ENCODE measurements at regions not wholly inside any gene's neighbourhood (a gene's known extent, or its start where the extent isn't known, plus 50 kb on each side); places are given as distances from the start of the nearest gene placed in this dataset.

- TF ChIP-seq POLR2AphosphoS5 (IDR thresholded peaks at IDR 0.05) (no peak), POLR2A (IDR thresholded peaks at IDR 0.05) (no peak), CTCF (IDR thresholded peaks at IDR 0.05 in 8 of 11, conservative IDR thresholded peaks at IDR 0.05 in 3 of 11) (no peak)
- DNase-seq: peak; percentile 53
Measured at GRCh38 chr22:49354516-49355210, 473.0 kb downstream of the BRD1 start.

GRCh38 chr22:49353235-49353634 lies 474.4 kb downstream of the BRD1 start:
- intact Hi-C loops (cut with DNase I; ENCODE audit: low total_unique reads): no loop called here
- no peak overlapping the region for H3K4me3 ChIP-seq
- H3K36me3 ChIP-seq: no peaks in the 10 kb centered on the region
- TF ChIP-seq POLR2AphosphoS5 (IDR thresholded peaks at IDR 0.05) (no peak), POLR2A (IDR thresholded peaks at IDR 0.05) (no peak), CTCF (IDR thresholded peaks at IDR 0.05 in 8 of 11, conservative IDR thresholded peaks at IDR 0.05 in 3 of 11) (no peak)
- H3K4me1 ChIP-seq: peaks cover 0 to 44% (median 13%) of the 10 kb centered on the region in 6 donors
- H3K27me3 ChIP-seq (replicated peaks in 1 of 7): peaks cover 0 to 79% (median 0%) of the 10 kb centered on the region in 7 donors
- H3K9me3 ChIP-seq: no peaks in the 10 kb centered on the region
- WGBS, 5 donors: 75 to 86% (median 78%) methylated on average over 17 of the region's 17 CpGs
- no peak overlapping the region for H3K27ac ChIP-seq
- DNase-seq: peak; percentile 31

More at GRCh38 chr22:49354516-49355210, 473.0 kb downstream of the BRD1 start:
- H3K27ac ChIP-seq: peak overlapping the region in 4 of 8 donors; percentile 28 to 46 (median 38)
- peaks cover 0 to 35% (median 11%) of the 10 kb centered on the region in 6 donors for H3K4me1 ChIP-seq
- no peaks in the 10 kb centered on the region for H3K9me3 ChIP-seq
- H3K27me3 ChIP-seq (replicated peaks in 1 of 7): peaks cover 0 to 86% (median 0%) of the 10 kb centered on the region in 7 donors
- no peaks in the 10 kb centered on the region for H3K36me3 ChIP-seq
- no peak overlapping the region for H3K4me3 ChIP-seq
- 43 to 56% (median 52%) methylated on average over 11 to 14 of the region's 14 CpGs for WGBS, 5 donors
- intact Hi-C loops (cut with DNase I; ENCODE audit: low total_unique reads): no loop called here

- DNase-seq: peak; percentile 65
- intact Hi-C loops (cut with DNase I; ENCODE audit: low total_unique reads): no loop called here
Measured at GRCh38 chr22:49352361-49353169, 475.1 kb downstream of the BRD1 start.

More at GRCh38 chr22:49352361-49353169, 475.1 kb downstream of the BRD1 start:
- TF ChIP-seq POLR2A (IDR thresholded peaks at IDR 0.05) (no peak), POLR2AphosphoS5 (IDR thresholded peaks at IDR 0.05) (no peak), CTCF (IDR thresholded peaks at IDR 0.05 in 8 of 11, conservative IDR thresholded peaks at IDR 0.05 in 3 of 11) (no peak)
- WGBS, 5 donors: 81 to 87% (median 82%) methylated on average over 27 to 29 of the region's 29 CpGs
- no peak overlapping the region for H3K27ac ChIP-seq
- peaks cover 0 to 44% (median 13%) of the 10 kb centered on the region in 6 donors for H3K4me1 ChIP-seq
- H3K4me3 ChIP-seq: no peak overlapping the region
- peaks cover 0 to 72% (median 0%) of the 10 kb centered on the region in 7 donors for H3K27me3 ChIP-seq (replicated peaks in 1 of 7)
- H3K36me3 ChIP-seq: no peaks in the 10 kb centered on the region
- no peaks in the 10 kb centered on the region for H3K9me3 ChIP-seq

All from spleen (tissue), 11 donors.